ENCODE measurements at regions not wholly inside any gene's neighbourhood (a gene's known extent, or its start where the extent isn't known, plus 50 kb on each side); places are given as distances from the start of the nearest gene placed in this dataset.

DNA sequence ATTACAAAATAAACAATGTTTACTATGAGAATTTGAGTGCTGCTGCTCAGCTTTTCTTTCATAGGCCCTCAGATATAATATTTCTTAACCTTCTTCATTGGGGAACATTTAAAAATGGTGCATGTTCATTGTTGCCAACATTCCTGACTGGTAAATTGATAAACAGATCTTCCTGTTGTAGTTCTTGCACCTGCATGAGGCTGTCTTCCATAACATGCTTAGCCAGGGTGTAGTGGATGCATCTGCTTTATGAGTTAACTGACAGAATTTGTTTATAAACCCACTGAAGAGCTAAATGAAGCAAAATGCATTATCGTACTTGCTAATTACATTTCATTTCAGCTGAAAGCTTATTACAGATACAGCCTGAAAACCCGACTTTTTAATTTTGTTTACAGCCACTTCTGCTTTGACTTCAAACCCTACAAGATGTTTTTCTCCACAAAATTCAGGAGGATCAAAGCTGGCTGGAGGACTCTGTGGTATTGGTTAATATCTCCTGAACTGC lies 177.2 kb downstream of the SEM1 start:
- TF ChIP-seq, protein P1, sequence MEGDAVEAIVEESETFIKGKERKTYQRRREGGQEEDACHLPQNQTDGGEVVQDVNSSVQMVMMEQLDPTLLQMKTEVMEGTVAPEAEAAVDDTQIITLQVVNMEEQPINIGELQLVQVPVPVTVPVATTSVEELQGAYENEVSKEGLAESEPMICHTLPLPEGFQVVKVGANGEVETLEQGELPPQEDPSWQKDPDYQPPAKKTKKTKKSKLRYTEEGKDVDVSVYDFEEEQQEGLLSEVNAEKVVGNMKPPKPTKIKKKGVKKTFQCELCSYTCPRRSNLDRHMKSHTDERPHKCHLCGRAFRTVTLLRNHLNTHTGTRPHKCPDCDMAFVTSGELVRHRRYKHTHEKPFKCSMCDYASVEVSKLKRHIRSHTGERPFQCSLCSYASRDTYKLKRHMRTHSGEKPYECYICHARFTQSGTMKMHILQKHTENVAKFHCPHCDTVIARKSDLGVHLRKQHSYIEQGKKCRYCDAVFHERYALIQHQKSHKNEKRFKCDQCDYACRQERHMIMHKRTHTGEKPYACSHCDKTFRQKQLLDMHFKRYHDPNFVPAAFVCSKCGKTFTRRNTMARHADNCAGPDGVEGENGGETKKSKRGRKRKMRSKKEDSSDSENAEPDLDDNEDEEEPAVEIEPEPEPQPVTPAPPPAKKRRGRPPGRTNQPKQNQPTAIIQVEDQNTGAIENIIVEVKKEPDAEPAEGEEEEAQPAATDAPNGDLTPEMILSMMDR (IDR thresholded peaks at IDR 0.05; ENCODE audit: extremely low read depth in 1 of 2, insufficient read depth in 1 of 2, low read depth in 1 of 2, low read length in 2 of 2), result no peak
- TF ChIP-seq EZH2 (IDR thresholded peaks at IDR 0.05; ENCODE audit: borderline replicate concordance, low read depth, low read length, severe bottlenecking) (no peak), JUN (IDR thresholded peaks at IDR 0.05; ENCODE audit: borderline replicate concordance, insufficient read depth, insufficient read length, low read depth) (no peak), POLR2AphosphoS5 (IDR thresholded peaks at IDR 0.05; ENCODE audit: insufficient read depth, low read depth, low read length) (no peak), POLR2A (IDR thresholded peaks at IDR 0.05; ENCODE audit: low read depth, low read length) (no peak)
